ENCODE measurements at regions not wholly inside any gene's neighbourhood (a gene's known extent, or its start where the extent isn't known, plus 50 kb on each side); places are given as distances from the start of the nearest gene placed in this dataset.

DNA sequence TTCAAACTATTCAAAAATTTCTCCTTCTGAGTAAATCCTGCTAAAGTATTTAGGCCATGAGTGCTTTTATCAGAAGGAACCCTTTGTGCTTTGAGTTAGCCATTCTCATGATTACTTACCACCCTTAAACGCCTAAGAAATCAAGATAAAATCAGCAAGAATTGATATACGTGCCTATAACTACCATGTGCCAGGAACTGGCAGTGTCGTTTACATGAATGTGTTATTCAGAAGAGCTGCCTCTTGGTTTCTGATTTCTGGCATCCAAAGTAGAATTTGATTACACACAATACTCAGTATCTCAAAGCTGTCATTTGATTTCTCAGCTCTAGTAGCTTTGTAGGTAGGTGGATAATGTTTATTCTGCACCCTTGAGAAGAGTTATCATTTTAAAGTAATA lies 351.3 kb upstream of the CCDC54 start:
- Histone ChIP-seq H3K27ac (ENCODE audit: poor library complexity, severe bottlenecking) (no peak overlapping the region), H3K9me3 (ENCODE audit: severe bottlenecking) (no peaks in the 10 kb centered on the region), H3K36me3 (ENCODE audit: low read depth) (no peaks in the 10 kb centered on the region), H3K4me1 (ENCODE audit: insufficient read depth, poor library complexity, severe bottlenecking) (no peaks in the 10 kb centered on the region), H3K4me3 (ENCODE audit: severe bottlenecking) (no peak overlapping the region), H3K27me3 (ENCODE audit: insufficient read depth, poor library complexity, severe bottlenecking) (no peaks in the 10 kb centered on the region)
- ATAC-seq (ENCODE audit: low read depth), result no peak
- DNase-seq (ENCODE audit: low spot score), result no peak
- TF ChIP-seq, protein P1, sequence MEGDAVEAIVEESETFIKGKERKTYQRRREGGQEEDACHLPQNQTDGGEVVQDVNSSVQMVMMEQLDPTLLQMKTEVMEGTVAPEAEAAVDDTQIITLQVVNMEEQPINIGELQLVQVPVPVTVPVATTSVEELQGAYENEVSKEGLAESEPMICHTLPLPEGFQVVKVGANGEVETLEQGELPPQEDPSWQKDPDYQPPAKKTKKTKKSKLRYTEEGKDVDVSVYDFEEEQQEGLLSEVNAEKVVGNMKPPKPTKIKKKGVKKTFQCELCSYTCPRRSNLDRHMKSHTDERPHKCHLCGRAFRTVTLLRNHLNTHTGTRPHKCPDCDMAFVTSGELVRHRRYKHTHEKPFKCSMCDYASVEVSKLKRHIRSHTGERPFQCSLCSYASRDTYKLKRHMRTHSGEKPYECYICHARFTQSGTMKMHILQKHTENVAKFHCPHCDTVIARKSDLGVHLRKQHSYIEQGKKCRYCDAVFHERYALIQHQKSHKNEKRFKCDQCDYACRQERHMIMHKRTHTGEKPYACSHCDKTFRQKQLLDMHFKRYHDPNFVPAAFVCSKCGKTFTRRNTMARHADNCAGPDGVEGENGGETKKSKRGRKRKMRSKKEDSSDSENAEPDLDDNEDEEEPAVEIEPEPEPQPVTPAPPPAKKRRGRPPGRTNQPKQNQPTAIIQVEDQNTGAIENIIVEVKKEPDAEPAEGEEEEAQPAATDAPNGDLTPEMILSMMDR (IDR thresholded peaks at IDR 0.05; ENCODE audit: poor library complexity, severe bottlenecking), result no peak

DNA sequence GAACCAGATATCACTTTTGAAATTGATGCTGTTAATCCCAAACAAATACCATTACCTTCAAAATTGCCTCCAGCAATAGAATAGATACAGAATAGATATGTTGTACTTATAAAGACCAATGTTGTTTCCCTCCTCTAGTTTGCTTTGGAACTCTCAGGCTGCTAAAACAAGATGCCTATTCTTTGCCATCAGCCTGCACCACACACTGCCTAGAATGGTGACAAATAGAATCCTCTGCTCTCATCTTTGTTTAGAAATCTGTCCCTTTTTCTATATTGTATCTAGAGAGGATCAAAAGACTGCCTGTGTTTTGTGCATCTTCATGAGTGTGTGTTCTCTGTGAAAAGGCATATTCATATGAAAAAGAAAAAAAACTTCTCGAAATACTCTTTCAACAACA lies 349.2 kb upstream of the CCDC54 start:
- DNase-seq (ENCODE audit: low spot score) (no peak), ATAC-seq (ENCODE audit: low read depth) (no peak)
- TF ChIP-seq, protein P1 (IDR thresholded peaks at IDR 0.05; ENCODE audit: poor library complexity, severe bottlenecking), result no peak
- H3K9me3 ChIP-seq (ENCODE audit: severe bottlenecking), result no peaks in the 10 kb centered on the region
- no peaks in the 10 kb centered on the region for H3K36me3 ChIP-seq (ENCODE audit: low read depth)
- H3K4me3 ChIP-seq (ENCODE audit: severe bottlenecking), result no peak overlapping the region
- H3K4me1 ChIP-seq (ENCODE audit: insufficient read depth, poor library complexity, severe bottlenecking), result no peaks in the 10 kb centered on the region
- H3K27me3 ChIP-seq (ENCODE audit: insufficient read depth, poor library complexity, severe bottlenecking), result no peaks in the 10 kb centered on the region
- no peak overlapping the region for H3K27ac ChIP-seq (ENCODE audit: poor library complexity, severe bottlenecking)

DNA sequence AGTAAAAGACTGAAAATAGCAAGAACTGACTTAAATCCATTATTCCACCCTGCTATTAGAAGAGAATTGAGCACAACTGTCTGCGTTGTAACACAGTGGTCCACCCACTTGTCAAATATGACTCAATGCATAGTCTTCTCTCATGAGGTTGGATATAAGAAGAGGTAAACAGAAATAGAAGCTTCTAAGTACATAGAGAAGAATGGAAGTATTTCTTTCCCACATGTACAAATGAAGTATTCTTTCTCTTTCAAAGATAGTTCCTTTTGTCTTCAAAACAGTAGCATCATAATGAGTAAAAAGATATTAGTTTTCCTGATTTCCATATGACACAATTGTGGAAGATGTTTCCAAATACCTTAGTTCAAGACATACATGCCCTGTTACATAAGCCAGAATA lies 348.6 kb upstream of the CCDC54 start:
- H3K4me3 ChIP-seq (ENCODE audit: severe bottlenecking), result no peak overlapping the region
- H3K9me3 ChIP-seq (ENCODE audit: severe bottlenecking), result no peaks in the 10 kb centered on the region
- H3K27me3 ChIP-seq (ENCODE audit: insufficient read depth, poor library complexity, severe bottlenecking), result no peaks in the 10 kb centered on the region
- H3K36me3 ChIP-seq (ENCODE audit: low read depth), result no peaks in the 10 kb centered on the region
- no peak overlapping the region for H3K27ac ChIP-seq (ENCODE audit: poor library complexity, severe bottlenecking)
- no peaks in the 10 kb centered on the region for H3K4me1 ChIP-seq (ENCODE audit: insufficient read depth, poor library complexity, severe bottlenecking)
- ATAC-seq (ENCODE audit: low read depth) (no peak), DNase-seq (ENCODE audit: low spot score) (no peak)
- TF ChIP-seq, protein P1 (IDR thresholded peaks at IDR 0.05; ENCODE audit: poor library complexity, severe bottlenecking), result no peak

DNA sequence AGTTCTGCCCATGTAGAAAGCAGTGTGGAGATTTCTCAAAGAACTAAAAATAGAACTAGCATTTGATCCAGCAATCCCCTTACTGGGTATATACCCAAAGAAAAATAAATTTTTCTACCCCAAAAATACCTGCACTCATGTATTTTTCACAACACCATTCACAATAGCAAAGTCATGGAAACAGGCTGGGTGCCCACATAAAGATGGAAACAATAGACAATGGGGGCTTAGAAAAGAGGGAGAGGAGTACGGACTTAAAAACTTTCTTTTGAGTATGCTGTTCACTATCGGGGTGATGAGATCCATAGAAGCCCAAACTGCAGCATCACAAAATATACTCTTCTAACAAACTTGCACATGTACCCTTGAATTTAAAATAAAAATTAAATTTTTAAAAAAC lies 345.1 kb upstream of the CCDC54 start:
- DNase-seq (ENCODE audit: low spot score), result no peak
- H3K27ac ChIP-seq (ENCODE audit: poor library complexity, severe bottlenecking), result no peak overlapping the region
- H3K9me3 ChIP-seq (ENCODE audit: severe bottlenecking), result no peaks in the 10 kb centered on the region
- H3K4me3 ChIP-seq (ENCODE audit: severe bottlenecking), result no peak overlapping the region
- ATAC-seq (ENCODE audit: low read depth), result no peak
- TF ChIP-seq, protein P1 (IDR thresholded peaks at IDR 0.05; ENCODE audit: poor library complexity, severe bottlenecking), result no peak
- H3K27me3 ChIP-seq (ENCODE audit: insufficient read depth, poor library complexity, severe bottlenecking), result no peaks in the 10 kb centered on the region
- H3K4me1 ChIP-seq (ENCODE audit: insufficient read depth, poor library complexity, severe bottlenecking), result no peaks in the 10 kb centered on the region
- H3K36me3 ChIP-seq (ENCODE audit: low read depth), result no peaks in the 10 kb centered on the region

DNA sequence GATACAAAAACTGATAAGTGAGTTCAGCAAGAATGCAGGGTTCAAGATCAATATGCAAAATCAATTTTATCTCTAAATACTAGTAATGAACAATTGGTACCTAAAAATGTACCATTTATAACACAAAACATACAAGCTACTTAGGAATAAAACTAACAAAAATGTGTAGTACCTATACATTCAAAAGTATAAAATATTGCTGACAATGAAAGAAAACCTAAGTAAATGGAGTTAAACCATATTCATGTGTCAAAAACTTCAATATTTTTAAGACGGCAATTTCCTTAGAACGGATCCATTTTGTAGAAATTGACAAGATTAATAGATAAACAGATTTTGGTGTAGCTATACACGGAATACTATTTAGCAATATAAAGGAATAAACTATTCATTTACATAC lies 343.1 kb upstream of the CCDC54 start:
- no peaks in the 10 kb centered on the region for H3K4me1 ChIP-seq (ENCODE audit: insufficient read depth, poor library complexity, severe bottlenecking)
- H3K27ac ChIP-seq (ENCODE audit: poor library complexity, severe bottlenecking), result no peak overlapping the region
- H3K27me3 ChIP-seq (ENCODE audit: insufficient read depth, poor library complexity, severe bottlenecking), result no peaks in the 10 kb centered on the region
- no peak for DNase-seq (ENCODE audit: low spot score)
- no peak overlapping the region for H3K4me3 ChIP-seq (ENCODE audit: severe bottlenecking)
- TF ChIP-seq, protein P1 (IDR thresholded peaks at IDR 0.05; ENCODE audit: poor library complexity, severe bottlenecking), result no peak
- no peak for ATAC-seq (ENCODE audit: low read depth)
- H3K36me3 ChIP-seq (ENCODE audit: low read depth), result no peaks in the 10 kb centered on the region
- no peaks in the 10 kb centered on the region for H3K9me3 ChIP-seq (ENCODE audit: severe bottlenecking)
